ENCODE measurements at regions not wholly inside any gene's neighbourhood (a gene's known extent, or its start where the extent isn't known, plus 50 kb on each side); places are given as distances from the start of the nearest gene placed in this dataset.

GRCh38 chr13:61950828-61951227 lies 535.2 kb upstream of the PCDH20 start:
- H3K27ac ChIP-seq (replicated peaks in 1 of 4) = no peak overlapping the region
- intact Hi-C loops (cut with DNase I) = loop anchor here (10.0 kb wide), 1 partner anchor 1296 kb away; no protein-coding TSS in a partner anchor
- WGBS = 92% methylated on average over 8 of the region's 8 CpGs
- no peaks in the 10 kb centered on the region for H3K36me3 ChIP-seq
- H3K4me1 ChIP-seq = no peaks in the 10 kb centered on the region
- H3K27me3 ChIP-seq = no peaks in the 10 kb centered on the region
- DNase-seq (ENCODE audit: extremely low spot score) = no peak
- no peak for TF ChIP-seq POLR2A (IDR thresholded peaks at IDR 0.05; ENCODE audit: low read depth)
- TF ChIP-seq CTCF (IDR thresholded peaks at IDR 0.05) = no peak
- no peak for TF ChIP-seq POLR2AphosphoS5 (IDR thresholded peaks at IDR 0.05)
- TF ChIP-seq EP300 (IDR thresholded peaks at IDR 0.05) = no peak
- H3K9me3 ChIP-seq = no peaks in the 10 kb centered on the region
- H3K4me3 ChIP-seq = no peak overlapping the region

GRCh38 chr13:61944329-61944929 lies 528.8 kb upstream of the PCDH20 start:
- no peaks in the 10 kb centered on the region for H3K36me3 ChIP-seq
- no peak overlapping the region for H3K4me3 ChIP-seq
- H3K4me1 ChIP-seq = no peaks in the 10 kb centered on the region
- no peaks in the 10 kb centered on the region for H3K9me3 ChIP-seq
- no peak overlapping the region for H3K27ac ChIP-seq (replicated peaks in 1 of 4)
- intact Hi-C loops (cut with DNase I) = no loop called here
- DNase-seq (ENCODE audit: extremely low spot score) = no peak
- no peak for TF ChIP-seq EP300 (IDR thresholded peaks at IDR 0.05)
- no peak for TF ChIP-seq CTCF (IDR thresholded peaks at IDR 0.05)
- no peak for TF ChIP-seq POLR2AphosphoS5 (IDR thresholded peaks at IDR 0.05)
- no peak for TF ChIP-seq POLR2A (IDR thresholded peaks at IDR 0.05; ENCODE audit: low read depth)
- WGBS = 79% methylated on average over 7 of the region's 7 CpGs
- no peaks in the 10 kb centered on the region for H3K27me3 ChIP-seq

GRCh38 chr13:61935710-61936109 lies 520.1 kb upstream of the PCDH20 start:
- intact Hi-C loops (cut with DNase I) = no loop called here
- H3K4me3 ChIP-seq = no peak overlapping the region
- no peak for DNase-seq (ENCODE audit: extremely low spot score)
- H3K27ac ChIP-seq (replicated peaks in 1 of 4) = no peak overlapping the region
- no peaks in the 10 kb centered on the region for H3K9me3 ChIP-seq
- H3K36me3 ChIP-seq = no peaks in the 10 kb centered on the region
- H3K4me1 ChIP-seq = no peaks in the 10 kb centered on the region
- H3K27me3 ChIP-seq = no peaks in the 10 kb centered on the region
- no peak for TF ChIP-seq POLR2A (IDR thresholded peaks at IDR 0.05; ENCODE audit: low read depth)
- TF ChIP-seq EP300 (IDR thresholded peaks at IDR 0.05) = no peak
- no peak for TF ChIP-seq CTCF (IDR thresholded peaks at IDR 0.05)
- no peak for TF ChIP-seq POLR2AphosphoS5 (IDR thresholded peaks at IDR 0.05)
- 77% methylated on average over 1 of the region's 1 CpG for WGBS

- 91% methylated on average over 1 of the region's 1 CpG for WGBS
- H3K4me3 ChIP-seq = no peak overlapping the region
- DNase-seq (ENCODE audit: extremely low spot score) = no peak
- H3K36me3 ChIP-seq = no peaks in the 10 kb centered on the region
- H3K27me3 ChIP-seq = no peaks in the 10 kb centered on the region
- no peak for TF ChIP-seq EP300 (IDR thresholded peaks at IDR 0.05)
- TF ChIP-seq CTCF (IDR thresholded peaks at IDR 0.05) = no peak
- no peak for TF ChIP-seq POLR2A (IDR thresholded peaks at IDR 0.05; ENCODE audit: low read depth)
- TF ChIP-seq POLR2AphosphoS5 (IDR thresholded peaks at IDR 0.05) = no peak
- peaks cover 0 to 6% (median 0%) of the 10 kb centered on the region in 4 donors for H3K9me3 ChIP-seq
- H3K27ac ChIP-seq (replicated peaks in 1 of 4) = no peak overlapping the region
- H3K4me1 ChIP-seq = no peaks in the 10 kb centered on the region
- intact Hi-C loops (cut with DNase I) = no loop called here
Observed at GRCh38 chr13:61927648-61928047, 512.0 kb upstream of the PCDH20 start.

GRCh38 chr13:61918841-61919240 lies 503.2 kb upstream of the PCDH20 start:
- intact Hi-C loops (cut with DNase I) = no loop called here
- Histone ChIP-seq H3K4me1 (no peaks in the 10 kb centered on the region), H3K9me3 (peaks cover 0 to 5% (median 0%) of the 10 kb centered on the region in 4 donors), H3K27me3 (no peaks in the 10 kb centered on the region), H3K36me3 (no peaks in the 10 kb centered on the region), H3K4me3 (no peak overlapping the region), H3K27ac (replicated peaks in 1 of 4) (no peak overlapping the region)
- no peak for TF ChIP-seq CTCF (IDR thresholded peaks at IDR 0.05)
- no peak for TF ChIP-seq POLR2AphosphoS5 (IDR thresholded peaks at IDR 0.05)
- no peak for TF ChIP-seq POLR2A (IDR thresholded peaks at IDR 0.05; ENCODE audit: low read depth)
- no peak for TF ChIP-seq EP300 (IDR thresholded peaks at IDR 0.05)
- no peak for DNase-seq (ENCODE audit: extremely low spot score)
- 87% methylated on average over 2 of the region's 2 CpGs for WGBS

All from esophagus muscularis mucosa (tissue), 4 donors.